ENCODE measurements at regions not wholly inside any gene's neighbourhood (a gene's known extent, or its start where the extent isn't known, plus 50 kb on each side); places are given as distances from the start of the nearest gene placed in this dataset.

GRCh38 chr15:77771616-77772015, 138.9 kb upstream of the LINGO1 start:
- TF ChIP-seq EZH2 (IDR thresholded peaks at IDR 0.05; ENCODE audit: borderline replicate concordance, insufficient read depth, low read length, poor library complexity, severe bottlenecking) (no peak), POLR2AphosphoS5 (IDR thresholded peaks at IDR 0.05) (no peak), CTCF (IDR thresholded peaks at IDR 0.05; ENCODE audit: poor library complexity, severe bottlenecking) (no peak), RAD21 (conservative IDR thresholded peaks at IDR 0.05) (no peak), EP300 (conservative IDR thresholded peaks at IDR 0.05; ENCODE audit: poor library complexity, severe bottlenecking) (no peak)

All from neural cell (in vitro differentiated cells).